Muscle of arm (tissue), 1 donor: ENCODE measurements at regions not wholly inside any gene's neighbourhood (a gene's known extent, or its start where the extent isn't known, plus 50 kb on each side); places are given as distances from the start of the nearest gene placed in this dataset.
"Not testable (repeated sequence)": the region's sequence is repeated elsewhere in the genome, so short reads cannot be mapped to it uniquely, and the experiment has no call there.

Experiments
- DNase-seq: peaks from one replicate; pipeline ENCODE4 v3.0.0-alpha.2; 2013

- no peak for DNase-seq
Observed at GRCh38 chr9:87375397-87376073, 122.1 kb upstream of the DAPK1 start.

- no peak for DNase-seq
Observed at GRCh38 chr9:87378676-87379075, 119.0 kb upstream of the DAPK1 start.

- DNase-seq, result no peak
Observed at GRCh38 chr9:87379300-87379699, 118.4 kb upstream of the DAPK1 start.

- peak; percentile 43 for DNase-seq
Observed at GRCh38 chr9:87381050-87381711, 116.5 kb upstream of the DAPK1 start.

GRCh38 chr9:87381746-87382145, 115.9 kb upstream of the DAPK1 start:
- no peak for DNase-seq

- no peak for DNase-seq
Observed at GRCh38 chr9:87382900-87383299, 114.8 kb upstream of the DAPK1 start.

- no peak for DNase-seq
Observed at GRCh38 chr9:87383344-87384150, 114.1 kb upstream of the DAPK1 start.

- DNase-seq, result no peak
Observed at GRCh38 chr9:87386490-87387025, 111.1 kb upstream of the DAPK1 start.

GRCh38 chr9:87387351-87388011, 110.2 kb upstream of the DAPK1 start:
- DNase-seq, result no peak

- DNase-seq, result not testable (repeated sequence)
Observed at GRCh38 chr9:87388708-87389107, 109.0 kb upstream of the DAPK1 start.

- no peak for DNase-seq
Observed at GRCh38 chr9:87389936-87390335, 107.7 kb upstream of the DAPK1 start.

- DNase-seq, result no peak
Observed at GRCh38 chr9:87390361-87390760, 107.3 kb upstream of the DAPK1 start.

- no peak for DNase-seq
Observed at GRCh38 chr9:87392086-87392485, 105.6 kb upstream of the DAPK1 start.

GRCh38 chr9:87393706-87394230, 103.9 kb upstream of the DAPK1 start:
- DNase-seq, result no peak

GRCh38 chr9:87395804-87396479, 101.7 kb upstream of the DAPK1 start:
- no peak for DNase-seq

- no peak for DNase-seq
Observed at GRCh38 chr9:87401681-87402080, 96.0 kb upstream of the DAPK1 start.

- DNase-seq, result no peak
Observed at GRCh38 chr9:87402537-87402936, 95.1 kb upstream of the DAPK1 start.

- DNase-seq, result no peak
Observed at GRCh38 chr9:87405677-87406542, 91.8 kb upstream of the DAPK1 start.

GRCh38 chr9:87406543-87407166, 91.0 kb upstream of the DAPK1 start:
- no peak for DNase-seq
